Progenitor cell of endocrine pancreas (in vitro differentiated cells): ENCODE measurements at regions not wholly inside any gene's neighbourhood (a gene's known extent, or its start where the extent isn't known, plus 50 kb on each side); places are given as distances from the start of the nearest gene placed in this dataset.
"Not testable (repeated sequence)": the region's sequence is repeated elsewhere in the genome, so short reads cannot be mapped to it uniquely, and the experiment has no call there.

Source experiments
- DNase-seq: peaks from one replicate; pipeline ENCODE4 v3.0.0; 2021; ENCODE audit warnings: low spot score; ENCODE audit not compliant: unreplicated experiment
- H3K27ac Mint-ChIP-seq: 2 replicates; pipeline ENCODE4 v1.8.0; 2021; ENCODE audit warnings: mild to moderate bottlenecking, moderate library complexity, mixed read lengths
- H3K27me3 Mint-ChIP-seq: 2 replicates; pipeline ENCODE4 v1.8.0; 2021; ENCODE audit warnings: mixed read lengths
- H3K36me3 Mint-ChIP-seq: 2 replicates; pipeline ENCODE4 v1.8.0; 2022; ENCODE audit warnings: mixed read lengths; ENCODE audit not compliant: insufficient read depth
- H3K4me1 Mint-ChIP-seq: 2 replicates; pipeline ENCODE4 v1.8.0; 2021; ENCODE audit warnings: low read depth, mixed read lengths
- H3K4me3 Mint-ChIP-seq: 2 replicates; pipeline ENCODE4 v1.8.0; 2021; ENCODE audit warnings: low read depth, mild to moderate bottlenecking, moderate library complexity, mixed read lengths
- H3K9me3 Mint-ChIP-seq: 2 replicates; pipeline ENCODE4 v1.8.0; 2021; ENCODE audit warnings: low read depth, mixed read lengths
- CTCF ChIP-seq: fragments of 200-600 bp; sonication (generic); IDR thresholded peaks from one replicate; pipeline ENCODE4 v1.5.0; 2021; ENCODE audit warnings: antibody characterized with exemption, mild to moderate bottlenecking; ENCODE audit not compliant: unreplicated experiment

- H3K4me1 Mint-ChIP-seq: peaks cover 13% of the 10 kb centered on the region
- no peak for TF ChIP-seq CTCF
- H3K27ac Mint-ChIP-seq: peak overlapping the region; percentile 42
Observed at GRCh38 chr3:178203165-178203564, 333.1 kb upstream of the KCNMB2 start.

DNA sequence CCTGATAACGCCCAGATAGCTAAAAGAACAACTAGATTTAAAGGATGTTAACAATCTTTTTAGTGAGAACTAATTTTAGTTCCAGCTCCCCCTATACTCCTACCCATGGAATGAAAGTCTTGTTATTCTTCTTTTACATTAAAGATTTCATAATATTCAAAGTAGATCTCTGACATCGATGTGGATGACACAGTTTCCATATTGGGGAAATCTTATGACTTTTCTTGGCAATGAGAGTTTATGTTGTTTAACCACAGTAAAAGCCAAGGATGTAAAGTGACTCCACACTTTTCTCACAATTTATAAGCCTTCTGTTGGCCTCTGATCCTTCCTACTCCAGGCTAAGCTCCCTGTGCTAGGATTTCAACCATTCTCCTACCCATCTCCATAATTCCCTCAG lies 332.6 kb upstream of the KCNMB2 start:
- TF ChIP-seq CTCF: no peak
- no peaks in the 10 kb centered on the region for H3K9me3 Mint-ChIP-seq
- H3K27ac Mint-ChIP-seq: no peak overlapping the region
- no peak overlapping the region for H3K4me3 Mint-ChIP-seq
- H3K27me3 Mint-ChIP-seq: peaks cover 9% of the 10 kb centered on the region
- peaks cover 13% of the 10 kb centered on the region for H3K4me1 Mint-ChIP-seq
- H3K36me3 Mint-ChIP-seq: no peaks in the 10 kb centered on the region
- DNase-seq: no peak

More at GRCh38 chr3:178203165-178203564, 333.1 kb upstream of the KCNMB2 start:
- no peak for DNase-seq
- H3K27me3 Mint-ChIP-seq: peaks cover 8% of the 10 kb centered on the region
- H3K4me3 Mint-ChIP-seq: no peak overlapping the region
- H3K9me3 Mint-ChIP-seq: no peaks in the 10 kb centered on the region
- no peaks in the 10 kb centered on the region for H3K36me3 Mint-ChIP-seq

- no peak for TF ChIP-seq CTCF
- Mint-ChIP-seq H3K4me1 (peaks cover 13% of the 10 kb centered on the region), H3K4me3 (no peak overlapping the region), H3K27ac (no peak overlapping the region), H3K9me3 (no peaks in the 10 kb centered on the region), H3K36me3 (no peaks in the 10 kb centered on the region), H3K27me3 (peaks cover 18% of the 10 kb centered on the region)
- DNase-seq: no peak
Observed at GRCh38 chr3:178205740-178206139, 330.5 kb upstream of the KCNMB2 start.

GRCh38 chr3:178206521-178206920 lies 329.7 kb upstream of the KCNMB2 start:
- Mint-ChIP-seq H3K36me3 (no peaks in the 10 kb centered on the region), H3K4me3 (no peak overlapping the region), H3K27me3 (peaks cover 18% of the 10 kb centered on the region), H3K4me1 (peaks cover 13% of the 10 kb centered on the region), H3K9me3 (no peaks in the 10 kb centered on the region), H3K27ac (no peak overlapping the region)
- DNase-seq: no peak
- TF ChIP-seq CTCF: no peak

- H3K9me3 Mint-ChIP-seq, H3K27ac Mint-ChIP-seq, DNase-seq, H3K4me3 Mint-ChIP-seq, H3K4me1 Mint-ChIP-seq, H3K36me3 Mint-ChIP-seq: not testable (repeated sequence)
- H3K27me3 Mint-ChIP-seq: peaks cover 18% of the 10 kb centered on the region
Observed at GRCh38 chr3:178207161-178207560, 329.1 kb upstream of the KCNMB2 start.

DNA sequence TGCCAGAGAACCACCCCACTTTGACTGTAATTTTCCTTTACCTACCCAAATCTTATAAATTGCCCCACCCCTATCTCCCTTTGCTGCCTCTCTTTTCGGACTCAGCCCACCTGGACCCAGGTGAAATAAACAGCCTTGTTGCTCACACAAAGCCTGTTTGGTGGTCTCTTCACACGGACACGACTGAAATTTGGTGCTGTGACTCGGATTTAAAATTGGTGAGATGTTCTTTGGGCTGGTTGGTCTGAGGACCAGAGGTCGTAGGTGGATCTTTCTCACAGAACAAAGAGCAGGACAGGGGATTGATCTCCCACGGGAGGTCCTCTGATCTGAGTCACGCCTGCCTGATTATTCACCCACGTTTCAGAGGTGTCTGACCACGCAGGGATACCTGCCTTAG lies 328.6 kb upstream of the KCNMB2 start:
- H3K27ac Mint-ChIP-seq, DNase-seq, H3K4me1 Mint-ChIP-seq, H3K9me3 Mint-ChIP-seq, H3K36me3 Mint-ChIP-seq, H3K4me3 Mint-ChIP-seq: not testable (repeated sequence)
- H3K27me3 Mint-ChIP-seq: peaks cover 18% of the 10 kb centered on the region

- DNase-seq, H3K36me3 Mint-ChIP-seq, H3K4me1 Mint-ChIP-seq, H3K9me3 Mint-ChIP-seq, H3K4me3 Mint-ChIP-seq, H3K27ac Mint-ChIP-seq: not testable (repeated sequence)
- H3K27me3 Mint-ChIP-seq: peaks cover 17% of the 10 kb centered on the region
Observed at GRCh38 chr3:178209116-178209515, 327.1 kb upstream of the KCNMB2 start.

GRCh38 chr3:178209618-178210017 lies 326.6 kb upstream of the KCNMB2 start:
- not testable (repeated sequence) for H3K36me3 Mint-ChIP-seq, H3K4me3 Mint-ChIP-seq, H3K4me1 Mint-ChIP-seq, H3K9me3 Mint-ChIP-seq, H3K27ac Mint-ChIP-seq, DNase-seq
- H3K27me3 Mint-ChIP-seq: peaks cover 14% of the 10 kb centered on the region

DNA sequence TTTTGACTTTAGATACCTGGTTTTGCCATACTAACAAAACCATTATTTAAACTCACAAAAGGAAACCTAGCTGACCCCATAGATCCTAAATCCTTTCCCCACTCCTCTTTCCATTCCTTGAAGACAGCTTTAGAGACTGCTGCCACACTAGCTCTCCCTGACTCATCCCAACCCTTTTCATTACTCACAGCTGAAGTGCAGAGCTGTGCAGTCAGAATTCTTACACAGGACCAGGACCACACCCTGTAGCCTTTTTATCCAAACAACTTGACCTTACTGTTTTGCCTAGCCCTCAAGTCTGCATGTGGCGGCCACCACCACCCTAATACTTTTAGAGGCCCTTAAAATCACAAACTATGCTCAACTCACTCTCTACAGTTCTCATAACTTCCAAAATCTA lies 325.1 kb upstream of the KCNMB2 start:
- not testable (repeated sequence) for DNase-seq, H3K9me3 Mint-ChIP-seq, H3K4me1 Mint-ChIP-seq, H3K4me3 Mint-ChIP-seq, H3K36me3 Mint-ChIP-seq, H3K27ac Mint-ChIP-seq
- H3K27me3 Mint-ChIP-seq: peaks cover 14% of the 10 kb centered on the region
